ENCODE measurements at regions not wholly inside any gene's neighbourhood (a gene's known extent, or its start where the extent isn't known, plus 50 kb on each side); places are given as distances from the start of the nearest gene placed in this dataset.

- Mint-ChIP-seq H3K4me1 (ENCODE audit: low read depth) (no peaks in the 10 kb centered on the region), H3K36me3 (ENCODE audit: insufficient read depth) (no peaks in the 10 kb centered on the region), H3K27ac (no peak overlapping the region), H3K4me3 (ENCODE audit: low read depth) (no peak overlapping the region), H3K9me3 (ENCODE audit: low read depth) (no peaks in the 10 kb centered on the region), H3K27me3 (peaks cover 2% of the 10 kb centered on the region)
- TF ChIP-seq CTCF (IDR thresholded peaks at IDR 0.05; ENCODE audit: unreplicated experiment), result no peak
- no peak for DNase-seq (ENCODE audit: low spot score, unreplicated experiment)
Measured at GRCh38 chr4:11116940-11117339, 311.8 kb downstream of the HS3ST1 start.

DNA sequence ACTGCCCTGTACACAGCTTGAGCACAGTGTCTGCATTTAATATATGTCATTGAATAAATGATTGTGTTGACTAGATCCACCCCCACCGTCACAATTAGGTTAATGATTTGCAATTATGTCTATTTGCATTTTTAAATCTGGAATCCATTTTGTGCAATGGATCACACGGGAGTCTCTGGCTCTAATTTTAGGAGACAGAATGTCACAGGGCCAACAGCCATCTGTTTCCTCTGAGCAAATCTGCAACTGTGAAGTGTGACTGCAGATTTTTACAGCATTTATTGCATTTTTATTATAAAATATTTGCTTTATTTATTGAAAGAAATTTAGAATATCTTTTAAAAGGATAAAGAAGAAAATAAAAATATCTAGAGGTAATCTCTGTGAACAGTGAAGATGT, 316.8 kb downstream of the HS3ST1 start:
- no peak for TF ChIP-seq CTCF (IDR thresholded peaks at IDR 0.05; ENCODE audit: unreplicated experiment)
- H3K36me3 Mint-ChIP-seq (ENCODE audit: insufficient read depth), result no peaks in the 10 kb centered on the region
- peaks cover 8% of the 10 kb centered on the region for H3K9me3 Mint-ChIP-seq (ENCODE audit: low read depth)
- peaks cover 2% of the 10 kb centered on the region for H3K27me3 Mint-ChIP-seq
- DNase-seq (ENCODE audit: low spot score, unreplicated experiment), result no peak
- H3K27ac Mint-ChIP-seq, result no peak overlapping the region
- peaks cover 12% of the 10 kb centered on the region for H3K4me1 Mint-ChIP-seq (ENCODE audit: low read depth)
- H3K4me3 Mint-ChIP-seq (ENCODE audit: low read depth), result no peak overlapping the region

- Mint-ChIP-seq H3K36me3 (ENCODE audit: insufficient read depth) (no peaks in the 10 kb centered on the region), H3K27ac (no peak overlapping the region), H3K4me1 (ENCODE audit: low read depth) (peaks cover 15% of the 10 kb centered on the region), H3K4me3 (ENCODE audit: low read depth) (no peak overlapping the region), H3K9me3 (ENCODE audit: low read depth) (peaks cover 8% of the 10 kb centered on the region), H3K27me3 (peaks cover under 1% of the 10 kb centered on the region)
- no peak for TF ChIP-seq CTCF (IDR thresholded peaks at IDR 0.05; ENCODE audit: unreplicated experiment)
- DNase-seq (ENCODE audit: low spot score, unreplicated experiment), result no peak
Measured at GRCh38 chr4:11111370-11111769, 317.3 kb downstream of the HS3ST1 start.

DNA sequence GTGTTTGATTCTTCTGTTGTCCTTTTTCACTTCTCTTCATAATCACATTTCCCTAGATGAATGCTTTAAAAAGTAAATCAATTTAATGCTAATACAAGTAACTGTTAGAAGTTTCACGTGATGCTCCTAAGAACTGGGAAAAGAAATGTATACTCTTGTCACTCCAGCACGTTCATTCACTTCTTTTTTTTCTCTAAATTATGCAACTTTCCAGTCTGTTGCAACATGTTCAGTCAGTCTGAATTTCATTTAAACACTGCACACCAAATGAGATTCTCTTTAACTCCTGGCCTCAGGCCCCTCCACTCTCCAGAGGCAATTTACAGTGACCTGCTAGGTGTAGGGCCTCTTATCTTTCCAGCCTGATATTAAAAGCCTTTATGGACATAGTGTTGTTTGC, 321.9 kb downstream of the HS3ST1 start:
- H3K27ac Mint-ChIP-seq, result no peak overlapping the region
- H3K9me3 Mint-ChIP-seq (ENCODE audit: low read depth), result peaks cover 8% of the 10 kb centered on the region
- TF ChIP-seq CTCF (IDR thresholded peaks at IDR 0.05; ENCODE audit: unreplicated experiment), result no peak

DNA sequence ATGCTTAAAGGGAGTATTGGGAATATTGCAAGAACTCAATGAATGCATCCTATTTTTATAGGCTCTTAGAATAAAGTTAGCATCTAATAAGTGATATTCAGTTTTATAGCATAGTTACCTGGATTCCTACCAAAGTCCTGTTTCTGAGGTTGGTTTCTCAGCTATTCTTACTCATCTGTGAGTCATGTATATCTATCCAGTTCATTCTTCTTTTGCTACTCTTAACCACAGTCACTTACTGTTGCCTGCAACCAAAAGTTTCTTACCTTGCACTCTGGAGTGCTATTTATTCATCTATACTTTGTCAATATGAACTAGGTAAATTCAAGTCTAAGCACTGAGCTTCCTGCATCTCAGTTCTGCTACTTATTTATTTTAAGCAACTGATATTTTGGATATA, 322.5 kb downstream of the HS3ST1 start:
- Mint-ChIP-seq H3K36me3 (ENCODE audit: insufficient read depth) (no peaks in the 10 kb centered on the region), H3K27ac (no peak overlapping the region), H3K4me3 (ENCODE audit: low read depth) (no peak overlapping the region), H3K4me1 (ENCODE audit: low read depth) (peaks cover 10% of the 10 kb centered on the region), H3K27me3 (peaks cover 3% of the 10 kb centered on the region), H3K9me3 (ENCODE audit: low read depth) (peaks cover 6% of the 10 kb centered on the region)
- no peak for DNase-seq (ENCODE audit: low spot score, unreplicated experiment)
- TF ChIP-seq CTCF (IDR thresholded peaks at IDR 0.05; ENCODE audit: unreplicated experiment), result no peak

More for the DNA sequence above, 321.9 kb downstream of the HS3ST1 start:
- no peak overlapping the region for H3K4me3 Mint-ChIP-seq (ENCODE audit: low read depth)
- H3K4me1 Mint-ChIP-seq (ENCODE audit: low read depth), result peaks cover 14% of the 10 kb centered on the region
- H3K36me3 Mint-ChIP-seq (ENCODE audit: insufficient read depth), result no peaks in the 10 kb centered on the region
- peaks cover 3% of the 10 kb centered on the region for H3K27me3 Mint-ChIP-seq
- DNase-seq (ENCODE audit: low spot score, unreplicated experiment), result no peak

Measured in progenitor cell of endocrine pancreas (in vitro differentiated cells).